ENCODE measurements at regions not wholly inside any gene's neighbourhood (a gene's known extent, or its start where the extent isn't known, plus 50 kb on each side); places are given as distances from the start of the nearest gene placed in this dataset.

DNA sequence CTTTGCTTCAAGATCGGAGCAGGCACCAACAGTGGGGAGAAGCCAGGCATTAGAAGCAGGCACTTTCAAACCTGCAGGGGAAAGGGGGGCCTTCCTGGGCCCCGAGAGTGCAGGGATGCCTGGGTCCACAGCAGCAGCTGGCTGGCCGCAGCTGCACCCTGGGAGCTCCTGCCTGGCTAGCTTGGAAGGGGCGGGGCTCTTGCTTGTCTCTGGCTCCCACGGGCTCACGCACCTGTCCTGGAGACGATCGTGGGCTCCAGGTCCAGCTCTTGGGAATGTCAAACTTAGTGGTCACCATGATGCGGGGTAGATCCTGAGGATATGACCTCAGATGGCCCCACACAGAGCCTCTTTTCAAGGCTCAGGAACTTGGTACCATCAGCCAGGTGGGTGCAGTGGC, 1673.2 kb downstream of the LRRC4C start:
- Histone ChIP-seq H2AFZ (ENCODE audit: low read length) (no peak overlapping the region), H3K4me2 (ENCODE audit: insufficient read depth in 1 of 2, low read depth in 2 of 2, low read length in 2 of 2) (no peak overlapping the region), H2BK12ac (ENCODE audit: low read depth, low read length) (no peak overlapping the region), H4K91ac (replicated peaks; ENCODE audit: insufficient read length, low read length) (no peak overlapping the region), H2BK20ac (ENCODE audit: low read length) (no peak overlapping the region), H3K4ac (replicated peaks; ENCODE audit: insufficient read length, low read depth, low read length) (no peak overlapping the region), H3K23ac (ENCODE audit: insufficient read length) (no peak overlapping the region), H3K14ac (ENCODE audit: insufficient read length) (no peak overlapping the region), H3K56ac (replicated peaks; ENCODE audit: insufficient read length, low read depth, low read length) (no peak overlapping the region), H3K4me3 (ENCODE audit: extremely low read depth in 1 of 4, insufficient read depth in 2 of 4, low read depth in 3 of 4, low read length in 4 of 4) (no peak overlapping the region), H3K27ac (ENCODE audit: low read depth, low read length) (no peak overlapping the region), H3K79me1 (ENCODE audit: low read depth, low read length) (no peaks in the 10 kb centered on the region), H3K18ac (ENCODE audit: extremely low read depth, low read length) (no peak overlapping the region), H3K36me3 (ENCODE audit: control insufficient read depth in 2 of 4, insufficient read depth in 4 of 4, low read length in 3 of 4) (no peaks in the 10 kb centered on the region), H2BK5ac (ENCODE audit: low read depth, low read length) (no peak overlapping the region), H4K20me1 (replicated peaks in 1 of 2; ENCODE audit: control insufficient read depth in 1 of 2, insufficient read depth in 2 of 2, low read length in 2 of 2) (no peaks in the 10 kb centered on the region), H3K9ac (replicated peaks in 1 of 4; ENCODE audit: extremely low read depth in 1 of 4, low read depth in 3 of 4, low read length in 3 of 4) (no peak overlapping the region), H2AK5ac (ENCODE audit: low read depth, low read length) (no peak overlapping the region), H3K79me2 (ENCODE audit: control insufficient read depth in 1 of 2, insufficient read depth in 2 of 2, low read length in 2 of 2) (no peaks in the 10 kb centered on the region), H3K9me3 (ENCODE audit: insufficient read depth in 2 of 2, low read depth in 1 of 2, low read length in 1 of 2) (no peaks in the 10 kb centered on the region), H2BK15ac (ENCODE audit: low read length) (no peak overlapping the region), H3K4me1 (replicated peaks in 1 of 4; ENCODE audit: control insufficient read depth in 3 of 4, insufficient read depth in 4 of 4, low read length in 3 of 4) (no peaks in the 10 kb centered on the region), H4K8ac (ENCODE audit: extremely low read depth, insufficient read depth, low read length) (peak overlapping the region; percentile 45; the same call in 1 of the 2 replicates), H3K23me2 (ENCODE audit: low read depth, low read length) (no peaks in the 10 kb centered on the region), H2BK120ac (replicated peaks; ENCODE audit: low read depth, low read length) (no peak overlapping the region), H4K5ac (ENCODE audit: insufficient read length, low read depth, low read length) (no peak overlapping the region), H3K27me3 (replicated peaks in 1 of 4; ENCODE audit: control insufficient read depth in 3 of 4, extremely low read depth in 1 of 4, insufficient read depth in 3 of 4, low read length in 3 of 4) (no peaks in the 10 kb centered on the region)
- WGBS, 2 experiments (ENCODE audit: extremely low coverage in 1 of 2, insufficient coverage in 1 of 2, insufficient read length in 1 of 2, insufficient replicate concordance in 2 of 2, low coverage in 1 of 2, low lambda C conversion rate in 2 of 2, missing lambda C conversion rate in 1 of 2), result 92% methylated on average over 8 of the region's 9 CpGs; no CpG with 5 or more reads in 1 of the 2 experiments
- TF ChIP-seq EZH2 (IDR thresholded peaks at IDR 0.05; ENCODE audit: low read depth, low read length, severe bottlenecking), result no peak
- no peak for TF ChIP-seq EGR1 (IDR thresholded peaks at IDR 0.05; ENCODE audit: borderline replicate concordance, low read depth, low read length)
- TF ChIP-seq EP300 (IDR thresholded peaks at IDR 0.05; ENCODE audit: borderline replicate concordance in 1 of 2, low read depth in 2 of 2, low read length in 2 of 2), result no peak
- TF ChIP-seq PHF8 (conservative IDR thresholded peaks at IDR 0.05; ENCODE audit: low read depth, low read length), result no peak
- no peak for TF ChIP-seq SIN3A (conservative IDR thresholded peaks at IDR 0.05 in 1 of 2, IDR thresholded peaks at IDR 0.05 in 1 of 2; ENCODE audit: low read depth in 1 of 2, low read length in 2 of 2)
- no peak for DNase-seq (ENCODE audit: low read depth in 1 of 2, low spot score in 2 of 2)
- FAIRE-seq, result no peak
- POLR2A ChIA-PET (ENCODE audit: partially characterized antibody), result no interaction called here
- CTCF ChIA-PET (ENCODE audit: partially characterized antibody), result interaction anchor here (0.8 kb wide), 1 partner anchor 41 kb away, joined by 3 read pairs; no protein-coding TSS in a partner anchor
